GM18519 (cell line): ENCODE measurements at regions not wholly inside any gene's neighbourhood (a gene's known extent, or its start where the extent isn't known, plus 50 kb on each side); places are given as distances from the start of the nearest gene placed in this dataset.

Experiments used
- ATAC-seq: cut with Tn5 transposase; IDR thresholded peaks from one replicate; pipeline ENCODE4 v1.9.1; 2021; ENCODE audit warnings: mild to moderate bottlenecking, moderate library complexity; ENCODE audit not compliant: unreplicated experiment, low FRiP score

- ATAC-seq = no peak
Measured at GRCh38 chr5:27402828-27403227, 364.4 kb upstream of the CDH9 start.

GRCh38 chr5:27396998-27397397 is 358.6 kb upstream of the CDH9 start:
- ATAC-seq = no peak

GRCh38 chr5:27392716-27393115 is 354.3 kb upstream of the CDH9 start:
- ATAC-seq = no peak

- no peak for ATAC-seq
Measured at GRCh38 chr5:27389696-27390095, 351.3 kb upstream of the CDH9 start.

- ATAC-seq = no peak
Measured at GRCh38 chr5:27388755-27389154, 350.4 kb upstream of the CDH9 start.

GRCh38 chr5:27387535-27388073 is 349.2 kb upstream of the CDH9 start:
- ATAC-seq = no peak

GRCh38 chr5:27381686-27382085 is 343.3 kb upstream of the CDH9 start:
- no peak for ATAC-seq

- no peak for ATAC-seq
Measured at GRCh38 chr5:27377626-27378025, 339.2 kb upstream of the CDH9 start.

GRCh38 chr5:27353970-27354369 is 315.6 kb upstream of the CDH9 start:
- ATAC-seq = no peak

GRCh38 chr5:27353540-27353939 is 315.2 kb upstream of the CDH9 start:
- no peak for ATAC-seq

- no peak for ATAC-seq
Measured at GRCh38 chr5:27341342-27341741, 303.0 kb upstream of the CDH9 start.

- ATAC-seq = no peak
Measured at GRCh38 chr5:27336817-27337216, 298.4 kb upstream of the CDH9 start.

GRCh38 chr5:27328480-27328879 is 290.1 kb upstream of the CDH9 start:
- no peak for ATAC-seq

- no peak for ATAC-seq
Measured at GRCh38 chr5:27325513-27325912, 287.1 kb upstream of the CDH9 start.

GRCh38 chr5:27318701-27319100 is 280.3 kb upstream of the CDH9 start:
- ATAC-seq = no peak

- no peak for ATAC-seq
Measured at GRCh38 chr5:27316271-27316650, 277.9 kb upstream of the CDH9 start.

GRCh38 chr5:27315363-27316270 is 277.2 kb upstream of the CDH9 start:
- no peak for ATAC-seq

- no peak for ATAC-seq
Measured at GRCh38 chr5:27313549-27313948, 275.2 kb upstream of the CDH9 start.

GRCh38 chr5:27312291-27312893 is 274.0 kb upstream of the CDH9 start:
- no peak for ATAC-seq

GRCh38 chr5:27311544-27311943 is 273.2 kb upstream of the CDH9 start:
- no peak for ATAC-seq

GRCh38 chr5:27308153-27308552 is 269.8 kb upstream of the CDH9 start:
- ATAC-seq = no peak

GRCh38 chr5:27290172-27290571 is 251.8 kb upstream of the CDH9 start:
- no peak for ATAC-seq
